ENCODE measurements at regions not wholly inside any gene's neighbourhood (a gene's known extent, or its start where the extent isn't known, plus 50 kb on each side); places are given as distances from the start of the nearest gene placed in this dataset.
"Not testable (repeated sequence)": the region's sequence is repeated elsewhere in the genome, so short reads cannot be mapped to it uniquely, and the experiment has no call there.

- not testable (repeated sequence) for H3K9ac ChIP-seq (ENCODE audit: low read length); H3K27me3 ChIP-seq (ENCODE audit: control insufficient read depth, insufficient read depth, low read length); H3K27ac ChIP-seq (ENCODE audit: low read length); H3K36me3 ChIP-seq (ENCODE audit: control insufficient read depth, low read depth, low read length); H3K9me3 ChIP-seq (ENCODE audit: control insufficient read depth, low read depth, low read length); H3K4me3 ChIP-seq (ENCODE audit: low read length); H3K4me1 ChIP-seq (ENCODE audit: control insufficient read depth, low read depth, low read length)
Measured at GRCh38 chr7:411116-411515, 108.5 kb downstream of the PDGFA start.

GRCh38 chr7:411677-412312 lies 107.9 kb downstream of the PDGFA start:
- H3K27ac ChIP-seq (ENCODE audit: low read length): no peak overlapping the region
- no peaks in the 10 kb centered on the region for H3K4me1 ChIP-seq (ENCODE audit: control insufficient read depth, low read depth, low read length)
- no peaks in the 10 kb centered on the region for H3K36me3 ChIP-seq (ENCODE audit: control insufficient read depth, low read depth, low read length)
- no peak overlapping the region for H3K9ac ChIP-seq (ENCODE audit: low read length)
- H3K4me3 ChIP-seq (ENCODE audit: low read length): no peak overlapping the region
- no peaks in the 10 kb centered on the region for H3K27me3 ChIP-seq (ENCODE audit: control insufficient read depth, insufficient read depth, low read length)
- no peaks in the 10 kb centered on the region for H3K9me3 ChIP-seq (ENCODE audit: control insufficient read depth, low read depth, low read length)

- no peaks in the 10 kb centered on the region for H3K9me3 ChIP-seq (ENCODE audit: control insufficient read depth, low read depth, low read length)
- no peak overlapping the region for H3K27ac ChIP-seq (ENCODE audit: low read length)
- no peaks in the 10 kb centered on the region for H3K4me1 ChIP-seq (ENCODE audit: control insufficient read depth, low read depth, low read length)
- H3K9ac ChIP-seq (ENCODE audit: low read length): no peak overlapping the region
- H3K36me3 ChIP-seq (ENCODE audit: control insufficient read depth, low read depth, low read length): no peaks in the 10 kb centered on the region
- H3K27me3 ChIP-seq (ENCODE audit: control insufficient read depth, insufficient read depth, low read length): no peaks in the 10 kb centered on the region
- H3K4me3 ChIP-seq (ENCODE audit: low read length): no peak overlapping the region
Measured at GRCh38 chr7:412313-412710, 107.3 kb downstream of the PDGFA start.

GRCh38 chr7:414681-415560 lies 104.7 kb downstream of the PDGFA start:
- Histone ChIP-seq H3K27ac (ENCODE audit: low read length) (no peak overlapping the region), H3K4me1 (ENCODE audit: control insufficient read depth, low read depth, low read length) (no peaks in the 10 kb centered on the region), H3K4me3 (ENCODE audit: low read length) (no peak overlapping the region), H3K9me3 (ENCODE audit: control insufficient read depth, low read depth, low read length) (no peaks in the 10 kb centered on the region), H3K9ac (ENCODE audit: low read length) (no peak overlapping the region), H3K36me3 (ENCODE audit: control insufficient read depth, low read depth, low read length) (no peaks in the 10 kb centered on the region), H3K27me3 (ENCODE audit: control insufficient read depth, insufficient read depth, low read length) (no peaks in the 10 kb centered on the region)

- no peaks in the 10 kb centered on the region for H3K9me3 ChIP-seq (ENCODE audit: control insufficient read depth, low read depth, low read length)
- H3K9ac ChIP-seq (ENCODE audit: low read length): no peak overlapping the region
- no peak overlapping the region for H3K27ac ChIP-seq (ENCODE audit: low read length)
Measured at GRCh38 chr7:415646-416525, 103.8 kb downstream of the PDGFA start.

GRCh38 chr7:416761-417624 lies 102.7 kb downstream of the PDGFA start:
- Histone ChIP-seq H3K36me3 (ENCODE audit: control insufficient read depth, low read depth, low read length) (no peaks in the 10 kb centered on the region), H3K27ac (ENCODE audit: low read length) (no peak overlapping the region), H3K9me3 (ENCODE audit: control insufficient read depth, low read depth, low read length) (no peaks in the 10 kb centered on the region), H3K4me3 (ENCODE audit: low read length) (no peak overlapping the region), H3K27me3 (ENCODE audit: control insufficient read depth, insufficient read depth, low read length) (no peaks in the 10 kb centered on the region), H3K9ac (ENCODE audit: low read length) (no peak overlapping the region), H3K4me1 (ENCODE audit: control insufficient read depth, low read depth, low read length) (no peaks in the 10 kb centered on the region)

More at GRCh38 chr7:415646-416525, 103.8 kb downstream of the PDGFA start:
- Histone ChIP-seq H3K4me1 (ENCODE audit: control insufficient read depth, low read depth, low read length) (no peaks in the 10 kb centered on the region), H3K4me3 (ENCODE audit: low read length) (no peak overlapping the region), H3K27me3 (ENCODE audit: control insufficient read depth, insufficient read depth, low read length) (no peaks in the 10 kb centered on the region), H3K36me3 (ENCODE audit: control insufficient read depth, low read depth, low read length) (no peaks in the 10 kb centered on the region)

GRCh38 chr7:417625-417889 lies 102.1 kb downstream of the PDGFA start:
- H3K27ac ChIP-seq (ENCODE audit: low read length): no peak overlapping the region
- no peaks in the 10 kb centered on the region for H3K9me3 ChIP-seq (ENCODE audit: control insufficient read depth, low read depth, low read length)
- no peak overlapping the region for H3K4me3 ChIP-seq (ENCODE audit: low read length)
- H3K9ac ChIP-seq (ENCODE audit: low read length): no peak overlapping the region
- no peaks in the 10 kb centered on the region for H3K36me3 ChIP-seq (ENCODE audit: control insufficient read depth, low read depth, low read length)
- no peaks in the 10 kb centered on the region for H3K27me3 ChIP-seq (ENCODE audit: control insufficient read depth, insufficient read depth, low read length)
- no peaks in the 10 kb centered on the region for H3K4me1 ChIP-seq (ENCODE audit: control insufficient read depth, low read depth, low read length)

- H3K27ac ChIP-seq (ENCODE audit: low read length): no peak overlapping the region
- H3K9ac ChIP-seq (ENCODE audit: low read length): no peak overlapping the region
- H3K36me3 ChIP-seq (ENCODE audit: control insufficient read depth, low read depth, low read length): no peaks in the 10 kb centered on the region
- no peak overlapping the region for H3K4me3 ChIP-seq (ENCODE audit: low read length)
- H3K9me3 ChIP-seq (ENCODE audit: control insufficient read depth, low read depth, low read length): no peaks in the 10 kb centered on the region
- H3K4me1 ChIP-seq (ENCODE audit: control insufficient read depth, low read depth, low read length): no peaks in the 10 kb centered on the region
- H3K27me3 ChIP-seq (ENCODE audit: control insufficient read depth, insufficient read depth, low read length): no peaks in the 10 kb centered on the region
Measured at GRCh38 chr7:417973-418601, 101.6 kb downstream of the PDGFA start.

- no peak overlapping the region for H3K4me3 ChIP-seq (ENCODE audit: low read length)
- H3K27me3 ChIP-seq (ENCODE audit: control insufficient read depth, insufficient read depth, low read length): no peaks in the 10 kb centered on the region
- no peak overlapping the region for H3K9ac ChIP-seq (ENCODE audit: low read length)
- no peak overlapping the region for H3K27ac ChIP-seq (ENCODE audit: low read length)
- H3K9me3 ChIP-seq (ENCODE audit: control insufficient read depth, low read depth, low read length): no peaks in the 10 kb centered on the region
- no peaks in the 10 kb centered on the region for H3K4me1 ChIP-seq (ENCODE audit: control insufficient read depth, low read depth, low read length)
- H3K36me3 ChIP-seq (ENCODE audit: control insufficient read depth, low read depth, low read length): no peaks in the 10 kb centered on the region
Measured at GRCh38 chr7:418636-419280, 100.9 kb downstream of the PDGFA start.

- Histone ChIP-seq H3K36me3 (ENCODE audit: control insufficient read depth, low read depth, low read length) (no peaks in the 10 kb centered on the region), H3K27ac (ENCODE audit: low read length) (no peak overlapping the region), H3K27me3 (ENCODE audit: control insufficient read depth, insufficient read depth, low read length) (no peaks in the 10 kb centered on the region), H3K9me3 (ENCODE audit: control insufficient read depth, low read depth, low read length) (no peaks in the 10 kb centered on the region), H3K4me1 (ENCODE audit: control insufficient read depth, low read depth, low read length) (no peaks in the 10 kb centered on the region), H3K4me3 (ENCODE audit: low read length) (no peak overlapping the region), H3K9ac (ENCODE audit: low read length) (no peak overlapping the region)
Measured at GRCh38 chr7:420142-421093, 99.2 kb downstream of the PDGFA start.

All from iPS-18a (cell line).